ENCODE measurements at regions not wholly inside any gene's neighbourhood (a gene's known extent, or its start where the extent isn't known, plus 50 kb on each side); places are given as distances from the start of the nearest gene placed in this dataset.
"Not testable (repeated sequence)": the region's sequence is repeated elsewhere in the genome, so short reads cannot be mapped to it uniquely, and the experiment has no call there.

DNA sequence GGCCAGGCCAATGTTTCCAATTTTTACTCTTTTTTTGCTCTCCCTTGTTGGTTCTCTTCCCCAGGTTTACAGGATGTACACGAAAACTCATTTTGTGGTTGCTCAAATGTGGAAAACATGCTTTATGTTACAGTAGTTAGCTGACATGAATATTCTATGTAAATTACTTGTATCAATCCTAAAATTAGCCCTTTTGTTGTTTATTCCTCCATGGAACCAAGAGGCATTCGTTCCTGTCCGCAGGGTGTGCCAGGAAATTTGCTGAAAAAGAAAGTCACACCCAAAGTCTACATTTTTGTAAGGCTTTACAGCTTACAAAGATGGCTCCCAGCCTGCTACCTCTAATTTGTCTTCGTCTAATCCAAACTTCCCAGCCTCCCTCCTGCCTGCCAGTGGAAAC, 652.3 kb downstream of the ETS1 start:
- peaks cover 9% of the 10 kb centered on the region for H3K9me3 Mint-ChIP-seq
- no peaks in the 10 kb centered on the region; the same call in 1 of the 2 replicates for H3K27me3 Mint-ChIP-seq (ENCODE audit: low read depth)
- no peak for DNase-seq (ENCODE audit: low spot score)
- no peaks in the 10 kb centered on the region for H3K36me3 Mint-ChIP-seq
- POLR2A ChIA-PET: no interaction called here
- no peak overlapping the region for H3K27ac Mint-ChIP-seq
- no peaks in the 10 kb centered on the region for H3K4me1 Mint-ChIP-seq
- TF ChIP-seq ZNF121 (CRISPR knock-in tag; IDR thresholded peaks at IDR 0.05): no peak
- TF ChIP-seq SP1 (CRISPR knock-in tag; conservative IDR thresholded peaks at IDR 0.05): no peak
- TF ChIP-seq, protein P1, sequence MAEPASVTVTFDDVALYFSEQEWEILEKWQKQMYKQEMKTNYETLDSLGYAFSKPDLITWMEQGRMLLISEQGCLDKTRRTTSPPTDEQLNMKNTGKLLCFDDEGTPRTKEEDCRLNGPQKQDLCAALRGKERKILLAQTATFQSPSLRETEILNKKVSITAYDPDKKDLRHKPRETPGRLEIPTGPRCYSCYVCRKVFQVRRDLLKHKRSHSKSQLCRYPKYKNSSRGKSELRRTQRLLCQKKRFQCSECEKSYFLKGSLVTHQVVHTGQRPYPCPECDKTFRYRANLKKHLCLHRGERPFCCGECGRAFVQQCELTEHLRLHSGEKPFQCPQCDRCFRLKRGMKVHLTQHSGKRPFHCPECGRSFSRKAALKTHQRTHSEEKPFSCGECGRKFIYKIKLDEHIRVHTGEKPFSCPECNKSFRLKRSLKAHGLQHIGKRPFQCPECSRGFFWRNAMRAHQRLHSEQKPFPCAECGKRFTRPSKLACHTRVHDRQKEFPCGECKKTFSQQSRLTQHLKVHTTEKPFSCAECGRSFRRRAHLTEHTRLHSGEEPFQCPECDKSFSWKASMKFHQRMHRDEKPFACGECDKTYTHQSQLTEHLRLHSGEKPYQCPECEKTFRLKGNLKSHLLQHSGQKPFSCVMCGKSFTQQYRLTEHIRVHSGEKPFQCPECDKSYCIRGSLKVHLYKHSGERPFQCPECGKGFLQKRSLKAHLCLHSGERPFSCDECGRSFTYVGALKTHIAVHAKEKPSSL (CRISPR knock-in tag; conservative IDR thresholded peaks at IDR 0.05): no peak
- TF ChIP-seq ARID4B (CRISPR knock-in tag; IDR thresholded peaks at IDR 0.05; ENCODE audit: borderline replicate concordance): no peak
- TF ChIP-seq E2F1 (CRISPR knock-in tag; IDR thresholded peaks at IDR 0.05): no peak
- no peak for TF ChIP-seq GTF2I (CRISPR knock-in tag; conservative IDR thresholded peaks at IDR 0.05)
- TF ChIP-seq ZMAT4 (CRISPR knock-in tag; IDR thresholded peaks at IDR 0.05): no peak
- TF ChIP-seq ZNF138 (CRISPR knock-in tag; conservative IDR thresholded peaks at IDR 0.05): no peak
- no peak for TF ChIP-seq MXD4 (CRISPR knock-in tag; IDR thresholded peaks at IDR 0.05; ENCODE audit: borderline replicate concordance)
- no peak for TF ChIP-seq ESRRA (CRISPR knock-in tag; IDR thresholded peaks at IDR 0.05; ENCODE audit: borderline replicate concordance)
- no peak for TF ChIP-seq ZBTB21 (CRISPR knock-in tag; IDR thresholded peaks at IDR 0.05; ENCODE audit: borderline replicate concordance)
- TF ChIP-seq ZNF263 (CRISPR knock-in tag; IDR thresholded peaks at IDR 0.05; ENCODE audit: low read depth): no peak
- TF ChIP-seq ATF1 (CRISPR knock-in tag; IDR thresholded peaks at IDR 0.05): no peak
- TF ChIP-seq E2F5 (CRISPR knock-in tag; IDR thresholded peaks at IDR 0.05): no peak
- no peak for TF ChIP-seq NR2C2 (CRISPR knock-in tag; IDR thresholded peaks at IDR 0.05)
- TF ChIP-seq, protein P2, sequence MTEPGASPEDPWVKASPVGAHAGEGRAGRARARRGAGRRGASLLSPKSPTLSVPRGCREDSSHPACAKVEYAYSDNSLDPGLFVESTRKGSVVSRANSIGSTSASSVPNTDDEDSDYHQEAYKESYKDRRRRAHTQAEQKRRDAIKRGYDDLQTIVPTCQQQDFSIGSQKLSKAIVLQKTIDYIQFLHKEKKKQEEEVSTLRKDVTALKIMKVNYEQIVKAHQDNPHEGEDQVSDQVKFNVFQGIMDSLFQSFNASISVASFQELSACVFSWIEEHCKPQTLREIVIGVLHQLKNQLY (CRISPR knock-in tag; IDR thresholded peaks at IDR 0.05): no peak
- no peak for TF ChIP-seq ELF4 (CRISPR knock-in tag; IDR thresholded peaks at IDR 0.05; ENCODE audit: low read depth)
- TF ChIP-seq HMGA2 (CRISPR knock-in tag; IDR thresholded peaks at IDR 0.05): no peak
- TF ChIP-seq ZNF512 (CRISPR knock-in tag; IDR thresholded peaks at IDR 0.05; ENCODE audit: borderline replicate concordance): no peak
- no peak for TF ChIP-seq PREB (CRISPR knock-in tag; IDR thresholded peaks at IDR 0.05; ENCODE audit: borderline replicate concordance)
- H3K4me3 Mint-ChIP-seq: no peak overlapping the region
- no peak for ATAC-seq
- CTCF ChIA-PET: no interaction called here

DNA sequence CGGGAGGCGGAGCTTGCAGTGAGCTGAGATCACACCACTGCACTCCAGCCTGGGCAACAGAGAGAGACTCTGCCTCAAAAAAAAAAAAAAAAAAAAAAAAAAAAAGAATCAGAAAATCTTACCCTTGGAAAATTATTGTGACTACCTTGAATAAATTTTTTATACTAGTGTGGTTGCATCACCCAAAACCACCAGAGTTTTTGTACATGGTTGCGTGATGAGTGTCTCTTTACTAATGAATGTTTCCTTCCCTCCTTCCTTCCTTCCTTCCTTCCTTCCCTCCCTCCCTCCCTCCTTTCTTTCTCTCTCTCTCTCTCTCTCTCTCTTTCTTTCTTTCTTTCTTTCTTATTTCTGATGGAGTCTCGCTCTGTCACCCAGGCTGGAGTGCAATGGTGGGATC, 653.4 kb downstream of the ETS1 start:
- H3K4me3 Mint-ChIP-seq; H3K27me3 Mint-ChIP-seq (ENCODE audit: low read depth); H3K36me3 Mint-ChIP-seq: not testable (repeated sequence)

More for the DNA sequence above, 653.4 kb downstream of the ETS1 start:
- POLR2A ChIA-PET; H3K27ac Mint-ChIP-seq; DNase-seq (ENCODE audit: low spot score); H3K4me1 Mint-ChIP-seq; ATAC-seq: not testable (repeated sequence)
- CTCF ChIA-PET: interaction anchor here (0.6 kb wide), 1 partner anchor 588 kb away, joined by 3 read pairs; no protein-coding TSS in a partner anchor
- H3K9me3 Mint-ChIP-seq: peaks cover 13% of the 10 kb centered on the region

Data from WTC11 (cell line).